NCI-H460 (cell line): ENCODE measurements at regions not wholly inside any gene's neighbourhood (a gene's known extent, or its start where the extent isn't known, plus 50 kb on each side); places are given as distances from the start of the nearest gene placed in this dataset.
"Not testable (repeated sequence)": the region's sequence is repeated elsewhere in the genome, so short reads cannot be mapped to it uniquely, and the experiment has no call there.

Experiments
- DNase-seq: peaks from one replicate; pipeline ENCODE4 v3.0.0-alpha.2; 2016; ENCODE audit warnings: low read depth; ENCODE audit errors: extremely low read depth

DNA sequence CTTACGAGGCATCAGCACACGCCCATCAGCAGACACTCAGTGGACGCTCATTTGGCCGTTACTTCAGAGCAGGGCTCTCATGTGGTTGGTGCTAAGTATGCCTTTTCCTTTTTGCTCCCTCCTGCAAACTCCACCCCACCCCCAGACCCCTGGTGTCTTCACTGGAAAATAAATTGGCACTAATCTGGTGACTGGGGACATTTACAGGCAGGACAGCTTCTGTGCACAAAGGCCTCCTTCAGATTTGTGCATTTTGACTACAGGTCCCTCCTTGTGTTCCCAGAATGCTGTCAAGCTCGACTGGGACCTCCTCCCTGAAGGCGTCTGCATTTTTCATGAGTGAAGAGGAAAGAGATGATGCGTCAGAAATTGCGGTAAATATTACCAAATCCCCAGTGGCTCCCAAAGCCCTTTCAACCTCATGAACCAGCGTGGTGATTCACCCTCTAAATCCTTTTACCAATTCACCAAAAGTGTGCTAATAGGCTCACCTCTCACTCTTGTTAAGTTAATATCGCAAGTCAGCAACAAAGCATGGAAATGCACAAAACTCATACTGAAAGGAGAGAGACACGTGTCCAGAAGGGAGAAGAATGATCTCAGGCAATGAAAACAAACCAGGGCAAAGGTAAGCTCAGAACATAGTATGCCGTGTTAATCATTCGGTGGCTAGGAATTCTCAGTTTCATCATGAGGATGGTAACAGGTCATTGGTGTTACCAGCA, 119.0 kb downstream of the NKX6-1 start:
- DNase-seq, result peak; percentile 52

DNA sequence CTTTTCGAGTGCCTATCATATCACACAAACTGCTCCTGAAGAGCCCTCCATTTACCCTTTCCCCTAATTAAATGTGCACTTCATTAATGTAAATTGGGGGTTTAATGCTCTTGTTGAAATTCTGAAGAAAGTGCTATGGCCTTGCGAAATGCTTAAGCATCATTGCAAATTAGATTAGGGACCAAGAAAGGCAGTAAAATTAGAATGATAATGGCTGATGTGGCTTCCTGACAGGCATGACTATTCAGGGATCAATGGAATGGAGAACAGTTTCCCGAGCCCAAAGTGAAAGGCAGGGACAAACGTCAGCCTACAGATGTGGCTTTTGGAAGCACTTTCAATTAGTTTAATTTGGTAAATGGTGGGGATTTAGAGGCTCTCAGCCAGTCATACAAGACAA, 120.1 kb downstream of the NKX6-1 start:
- no peak for DNase-seq

DNA sequence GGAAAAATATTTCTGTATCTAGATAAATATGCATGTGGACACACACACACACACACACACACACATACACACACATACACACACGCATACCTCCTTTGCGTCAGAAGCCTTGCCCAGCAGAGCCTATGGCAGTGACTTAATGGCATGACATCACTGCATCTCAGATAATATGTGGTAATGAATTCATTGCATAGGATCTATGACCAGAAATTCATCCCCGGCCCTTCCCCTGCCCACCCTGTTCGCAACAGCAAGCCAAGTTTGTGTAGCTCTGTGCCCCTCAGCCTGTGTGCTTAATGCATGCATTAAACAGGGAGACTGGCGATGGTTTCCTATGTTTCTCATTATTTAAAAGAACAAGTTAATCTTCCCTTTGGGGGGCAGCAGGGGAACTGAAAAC, 120.7 kb downstream of the NKX6-1 start:
- DNase-seq, result no peak

DNA sequence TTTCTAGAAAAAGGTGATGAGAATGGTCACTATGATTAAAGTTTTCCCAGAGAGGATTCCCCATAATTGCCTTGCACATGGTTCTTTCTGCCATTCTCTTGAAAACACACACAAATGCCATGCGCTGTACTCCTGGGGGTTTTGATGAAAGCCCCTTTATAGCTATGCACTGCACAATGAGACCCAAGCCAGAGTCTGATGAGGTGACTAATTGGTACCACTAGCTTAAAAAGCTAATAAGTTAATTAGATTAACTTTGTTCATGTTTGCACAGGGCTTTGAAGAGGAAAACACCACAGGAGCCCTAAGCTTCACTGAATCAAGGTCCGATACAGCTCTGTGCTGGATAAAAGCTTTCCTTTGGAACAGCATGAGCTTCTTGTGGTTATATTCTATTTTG, 132.2 kb downstream of the NKX6-1 start:
- no peak for DNase-seq

DNA sequence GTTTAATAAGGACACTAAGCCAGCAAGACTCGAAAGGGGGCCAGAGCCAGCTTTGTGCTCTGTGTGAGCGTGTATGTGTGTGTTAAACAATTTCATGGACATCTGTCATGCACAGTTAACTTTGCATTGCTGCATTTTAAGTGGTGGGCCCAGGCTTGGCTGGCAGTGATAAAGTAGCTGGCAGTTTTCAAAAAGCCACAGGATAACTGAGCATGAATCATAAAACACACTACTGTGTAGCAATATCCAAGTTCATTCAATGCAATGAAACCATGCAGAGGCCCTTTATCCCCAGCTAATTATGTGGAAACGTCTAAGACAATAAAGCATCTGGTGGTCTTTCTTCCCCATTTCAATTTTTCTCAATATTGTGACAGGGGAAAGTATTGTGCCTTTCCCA, 132.9 kb downstream of the NKX6-1 start:
- no peak for DNase-seq

DNA sequence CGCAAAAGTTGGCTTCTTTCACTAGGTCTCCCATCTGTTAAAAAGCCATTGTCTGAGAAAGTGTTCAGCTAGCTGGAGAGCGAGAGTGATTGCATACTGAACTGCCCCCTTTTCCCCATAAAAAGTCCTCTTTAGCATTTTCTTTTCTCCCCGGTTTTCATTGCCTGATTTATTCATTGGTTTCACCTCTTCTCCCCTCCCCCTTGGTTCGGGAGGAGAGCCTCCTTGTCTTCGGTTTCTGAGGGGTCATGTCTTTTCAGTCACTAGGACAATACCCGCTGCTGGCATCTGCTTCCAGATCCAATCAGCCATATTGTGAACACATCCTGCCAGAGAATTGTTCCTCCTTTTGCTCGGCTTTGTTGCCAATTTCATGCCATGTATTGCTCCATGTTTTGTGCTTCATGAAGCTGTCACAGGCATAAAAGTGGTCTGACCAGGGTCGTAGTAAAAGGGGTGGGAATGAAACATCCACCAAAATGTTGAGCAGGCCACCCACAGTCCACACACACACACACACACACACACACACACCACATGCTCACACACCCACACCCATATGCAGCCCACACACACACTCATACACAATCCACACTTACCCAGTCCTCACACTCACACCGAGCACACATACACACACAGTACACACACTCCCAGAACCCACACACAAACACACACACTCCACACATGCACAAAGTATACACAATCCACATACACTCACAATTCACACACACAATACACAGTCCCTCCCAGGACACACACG, 136.0 kb downstream of the NKX6-1 start:
- no peak for DNase-seq

DNA sequence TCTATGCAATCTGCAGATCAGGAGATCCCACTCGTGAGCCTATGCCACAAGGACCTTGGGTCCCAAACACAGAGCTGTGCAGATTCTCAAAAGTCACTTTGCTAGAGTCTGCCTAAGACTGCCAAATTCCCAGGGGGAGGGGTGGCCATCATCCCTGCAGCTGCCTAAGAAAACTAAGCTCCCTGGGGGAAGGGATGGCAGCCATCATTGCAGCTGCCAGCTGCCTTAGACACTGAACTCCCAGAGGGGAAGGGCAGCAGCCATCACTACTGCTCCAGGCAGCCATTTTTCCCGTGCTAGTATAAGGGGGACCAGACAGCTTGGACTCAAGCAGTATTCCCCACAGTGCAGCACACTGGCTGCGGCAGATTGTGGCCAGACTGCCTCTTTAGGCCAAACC, 156.9 kb downstream of the NKX6-1 start:
- DNase-seq, result no peak

DNA sequence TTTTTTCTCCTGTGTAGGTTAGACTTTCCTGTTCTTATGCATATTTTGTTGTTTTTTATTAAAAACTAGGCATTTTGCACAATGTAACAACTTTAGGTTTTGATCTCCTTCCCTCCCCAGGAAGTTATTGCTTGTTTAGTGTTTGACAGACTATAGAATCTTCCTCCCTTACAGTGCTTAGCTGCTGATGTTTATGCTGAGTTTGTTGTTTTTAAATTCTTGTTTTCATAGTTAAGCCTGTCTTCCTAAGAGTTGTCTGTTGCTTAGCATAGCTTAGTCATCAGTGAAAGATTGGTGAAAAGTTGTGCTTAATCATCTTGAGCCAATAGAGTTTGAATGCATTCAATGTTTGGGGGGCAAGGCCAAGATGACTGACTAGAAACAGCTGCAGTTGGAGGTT, 157.5 kb downstream of the NKX6-1 start:
- no peak for DNase-seq

DNA sequence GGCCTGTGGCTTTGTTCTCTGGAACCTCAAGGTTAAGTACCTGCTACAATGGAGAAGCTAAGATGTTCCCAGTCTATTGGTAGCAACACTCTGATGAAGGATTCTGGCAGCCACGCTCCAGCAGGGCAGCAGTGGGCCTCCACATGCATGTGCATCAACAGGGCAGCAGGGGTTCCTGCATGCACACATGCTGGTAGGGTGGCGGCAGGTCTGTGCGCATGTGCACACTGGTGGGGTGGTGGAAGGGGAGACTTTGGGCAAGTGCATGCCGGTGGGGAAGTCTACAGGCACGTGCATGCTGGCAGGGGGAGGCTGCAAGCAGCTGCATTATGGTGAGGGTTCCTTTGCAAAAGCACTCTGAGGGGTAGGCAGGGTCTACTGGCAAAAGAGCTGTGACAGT, 160.7 kb downstream of the NKX6-1 start:
- no peak for DNase-seq

DNA sequence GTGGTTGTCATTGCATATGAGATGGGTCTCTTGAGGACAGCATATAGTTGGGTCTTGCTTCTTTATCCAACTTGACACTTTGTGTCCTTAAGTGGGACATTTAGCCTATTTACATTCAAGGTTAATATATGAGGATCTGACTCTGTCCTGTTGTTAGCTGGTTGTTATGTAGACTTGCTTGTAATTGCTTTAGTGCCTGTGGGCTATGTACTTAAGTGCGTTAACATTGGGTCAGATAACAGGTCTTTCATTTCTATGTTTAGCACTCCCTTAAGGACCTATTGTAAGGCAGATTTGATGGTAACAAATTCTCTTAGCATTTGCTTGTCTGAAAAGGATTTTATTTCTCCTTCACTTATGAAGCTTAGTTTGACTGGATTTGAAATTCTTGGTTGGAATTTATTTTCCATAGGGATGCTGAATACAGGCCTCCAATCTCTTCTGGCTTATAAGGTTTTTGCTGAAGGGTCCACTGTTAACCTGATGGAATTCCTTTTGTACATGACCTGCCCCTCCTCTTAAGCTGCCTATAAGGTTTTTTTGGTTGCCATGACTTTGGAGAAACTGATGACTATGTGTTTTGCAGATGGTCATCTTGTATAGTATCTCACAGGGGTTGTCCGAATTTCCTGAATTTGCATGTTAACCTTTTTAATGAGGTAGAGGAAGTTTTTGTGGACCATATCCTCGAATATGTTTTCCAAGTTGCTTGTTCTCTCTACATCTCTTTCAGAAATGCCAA, 162.0 kb downstream of the NKX6-1 start:
- DNase-seq, result no peak

DNA sequence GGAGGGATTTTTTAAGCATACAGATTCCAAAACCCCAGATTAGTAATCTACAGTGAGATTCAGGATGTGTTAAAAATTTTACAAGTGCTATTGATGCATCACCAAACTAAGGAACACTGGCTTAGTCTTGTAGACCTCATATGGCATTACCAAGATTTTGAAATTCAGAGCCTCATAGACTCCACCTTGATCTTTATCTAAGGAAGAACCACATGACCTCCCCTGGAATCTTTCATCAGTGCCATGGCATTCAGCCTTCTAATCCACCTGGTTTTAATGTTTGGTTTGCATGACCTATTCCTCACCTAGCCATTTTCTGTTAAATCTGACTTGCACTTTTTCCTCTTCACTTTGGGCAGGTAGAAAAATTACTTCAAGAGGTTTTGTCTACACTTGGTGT, 171.6 kb downstream of the NKX6-1 start:
- DNase-seq, result no peak

DNA sequence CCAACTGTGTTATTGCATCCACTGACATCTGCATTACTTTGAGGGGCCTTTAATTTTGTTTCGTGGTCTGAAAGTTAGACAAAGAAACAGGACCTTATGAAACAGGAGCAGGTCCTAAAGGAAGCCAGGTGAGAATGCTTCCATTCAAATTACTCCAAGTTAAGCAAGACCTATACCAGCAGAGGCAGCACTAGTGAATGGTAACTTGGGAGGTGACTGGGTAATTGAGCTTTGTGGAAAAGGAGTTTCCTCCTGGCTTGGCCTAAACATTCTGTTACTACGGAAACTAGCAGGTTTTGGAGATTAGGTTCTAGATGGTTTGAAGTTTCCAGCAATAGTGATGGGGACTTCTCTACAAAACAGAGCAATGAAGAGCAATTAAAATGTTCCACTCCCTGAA, 173.5 kb downstream of the NKX6-1 start:
- no peak for DNase-seq

DNA sequence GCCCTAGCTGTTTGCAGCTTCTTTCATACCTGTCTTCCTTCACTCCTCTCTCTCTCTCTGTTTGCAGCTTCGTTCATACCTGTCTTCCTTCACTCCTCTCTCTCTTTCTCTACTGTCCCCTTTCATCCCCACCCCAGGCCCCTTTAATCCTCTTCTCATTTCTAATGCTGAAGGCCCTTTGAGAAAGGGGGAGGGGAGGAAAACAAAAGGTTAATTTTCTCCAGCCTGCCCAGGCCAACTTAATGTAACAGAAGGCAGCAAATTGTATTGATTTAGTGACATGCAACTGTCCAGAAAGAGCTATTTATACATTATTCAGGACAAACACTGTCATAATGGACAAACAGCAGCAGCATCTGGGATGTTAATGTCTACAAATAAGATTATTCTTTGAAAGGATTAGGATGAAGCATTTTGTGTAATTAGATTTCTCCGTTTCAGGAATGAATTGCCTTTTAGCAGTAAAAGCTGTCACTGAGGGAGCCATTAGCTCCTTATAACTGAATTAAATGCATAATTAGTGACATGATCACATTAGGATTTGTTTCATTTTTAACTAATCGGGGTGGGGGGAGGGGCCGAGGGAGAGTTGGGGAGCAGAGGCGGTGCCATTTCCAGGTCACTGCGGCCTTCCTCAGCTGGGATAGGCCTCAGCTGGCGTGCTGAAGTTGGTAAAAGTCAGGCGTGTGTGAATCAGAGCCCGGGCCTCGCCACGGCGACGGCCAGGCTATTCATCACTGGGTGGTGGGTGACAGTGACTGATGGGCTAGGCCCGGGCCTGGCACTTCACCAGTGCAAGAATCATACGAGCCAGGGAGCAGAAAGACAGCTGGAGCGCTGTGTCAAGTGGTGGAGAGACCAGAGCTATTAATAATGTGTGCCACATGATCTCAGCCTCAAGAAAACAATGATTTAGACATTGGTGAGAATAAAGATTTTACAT, 174.5 kb downstream of the NKX6-1 start:
- no peak for DNase-seq

DNA sequence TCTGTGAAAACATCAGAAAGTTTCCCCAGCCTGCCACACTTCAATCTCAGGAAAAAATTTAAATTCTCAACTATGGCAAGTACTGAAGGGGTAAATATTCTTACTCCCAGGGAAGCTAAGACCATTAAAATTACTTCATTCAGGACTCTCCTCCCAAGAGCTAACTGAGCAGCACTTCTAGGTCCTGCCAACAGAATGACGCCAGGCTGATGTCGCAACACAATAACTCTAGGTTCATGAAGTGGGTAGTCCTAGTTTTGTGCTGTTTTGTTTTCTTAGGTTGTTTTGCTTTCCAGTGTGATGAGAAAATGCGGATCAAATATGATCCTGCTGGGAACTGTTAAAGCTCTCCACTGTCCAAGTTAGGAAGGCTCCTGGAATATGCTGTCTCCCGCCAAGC, 180.0 kb downstream of the NKX6-1 start:
- DNase-seq, result peak; percentile 68

DNA sequence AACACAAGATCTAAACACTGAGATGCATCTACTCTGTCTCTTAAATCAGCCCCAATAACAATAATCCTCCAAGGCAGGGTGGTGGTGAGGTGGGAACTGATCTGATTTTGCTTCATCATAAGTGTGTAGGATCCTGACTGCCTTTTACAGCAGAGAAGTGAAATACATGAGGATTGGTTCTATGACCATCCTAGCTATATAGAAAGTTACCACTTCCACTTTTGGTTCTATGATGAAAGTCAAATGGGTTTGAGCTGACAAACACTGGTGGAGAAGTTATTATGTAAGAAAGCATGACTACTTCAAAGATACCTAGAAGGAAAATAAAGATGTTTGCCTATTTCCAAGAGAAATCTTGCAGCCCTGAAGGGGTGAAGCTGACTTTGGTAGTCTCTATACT, 181.6 kb downstream of the NKX6-1 start:
- DNase-seq, result no peak

DNA sequence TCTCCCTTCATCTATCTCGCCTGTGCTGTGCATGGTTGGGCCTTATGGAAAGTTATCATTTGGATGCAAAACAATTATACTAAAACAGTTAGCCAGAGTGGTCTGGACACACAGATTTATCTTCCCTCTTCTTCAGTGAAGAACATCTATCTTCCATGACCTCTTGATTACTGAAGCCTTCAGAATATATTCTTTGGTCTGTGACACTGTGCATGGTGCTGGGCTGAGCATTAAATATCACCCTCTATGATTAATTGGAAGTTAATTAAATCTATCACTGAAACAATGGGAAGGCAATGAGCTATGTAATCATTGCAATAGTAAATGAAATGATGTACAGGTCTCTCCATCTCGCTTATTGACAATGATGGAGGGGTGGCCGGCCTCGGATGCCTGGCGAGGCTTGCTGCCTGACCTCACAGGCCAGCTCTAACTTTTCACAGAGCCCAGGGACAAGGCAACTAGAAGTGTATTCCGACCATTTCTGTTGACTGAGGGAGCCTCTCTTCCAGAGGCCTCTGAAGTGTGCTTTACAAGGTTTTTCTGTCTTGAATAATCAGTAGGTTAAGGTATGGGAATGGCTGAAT, 186.6 kb downstream of the NKX6-1 start:
- DNase-seq, result no peak

DNA sequence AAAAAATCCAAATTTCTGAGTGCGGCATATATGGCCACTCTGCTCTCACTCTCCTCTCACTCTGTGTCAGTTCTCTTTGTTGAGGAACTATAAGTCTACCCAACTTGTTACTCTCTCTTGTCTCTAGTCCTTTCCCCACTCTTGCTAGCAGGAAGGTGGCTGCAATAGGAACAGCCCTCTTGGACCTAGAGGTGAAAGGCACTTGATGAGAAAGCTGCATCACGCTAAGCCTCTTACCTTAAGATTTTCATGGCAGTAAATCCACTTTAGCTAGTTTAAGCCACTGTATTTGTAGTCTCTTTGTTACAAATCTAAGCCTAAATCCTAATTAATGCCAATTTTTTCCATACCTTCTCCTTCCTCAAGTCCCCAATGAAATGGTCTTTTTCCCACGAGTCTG, 189.9 kb downstream of the NKX6-1 start:
- DNase-seq, result no peak

DNA sequence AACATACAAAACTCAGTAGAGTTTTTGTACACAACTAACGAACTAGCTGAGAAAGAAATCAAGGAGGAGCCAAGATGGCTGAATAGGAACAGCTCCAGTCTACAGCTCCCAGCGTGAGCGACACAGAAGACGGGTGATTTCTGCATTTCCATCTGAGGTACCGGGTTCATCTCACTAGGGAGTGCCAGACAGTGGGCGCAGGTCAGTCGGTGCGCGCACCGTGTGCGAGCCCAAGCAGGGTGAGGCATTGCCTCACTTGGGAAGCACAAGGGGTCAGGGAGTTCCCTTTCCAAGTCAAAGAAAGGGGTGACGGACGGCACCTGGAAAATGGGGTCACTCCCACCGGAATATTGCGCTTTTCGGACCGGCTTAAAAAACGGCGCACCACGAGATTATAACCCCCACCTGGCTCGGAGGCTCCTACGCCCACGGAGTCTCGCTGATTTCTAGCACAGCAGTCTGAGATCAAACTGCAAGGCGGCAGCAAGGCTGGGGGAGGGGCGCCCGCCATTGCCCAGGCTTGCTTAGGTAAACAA, 200.3 kb downstream of the NKX6-1 start:
- not testable (repeated sequence) for DNase-seq

DNA sequence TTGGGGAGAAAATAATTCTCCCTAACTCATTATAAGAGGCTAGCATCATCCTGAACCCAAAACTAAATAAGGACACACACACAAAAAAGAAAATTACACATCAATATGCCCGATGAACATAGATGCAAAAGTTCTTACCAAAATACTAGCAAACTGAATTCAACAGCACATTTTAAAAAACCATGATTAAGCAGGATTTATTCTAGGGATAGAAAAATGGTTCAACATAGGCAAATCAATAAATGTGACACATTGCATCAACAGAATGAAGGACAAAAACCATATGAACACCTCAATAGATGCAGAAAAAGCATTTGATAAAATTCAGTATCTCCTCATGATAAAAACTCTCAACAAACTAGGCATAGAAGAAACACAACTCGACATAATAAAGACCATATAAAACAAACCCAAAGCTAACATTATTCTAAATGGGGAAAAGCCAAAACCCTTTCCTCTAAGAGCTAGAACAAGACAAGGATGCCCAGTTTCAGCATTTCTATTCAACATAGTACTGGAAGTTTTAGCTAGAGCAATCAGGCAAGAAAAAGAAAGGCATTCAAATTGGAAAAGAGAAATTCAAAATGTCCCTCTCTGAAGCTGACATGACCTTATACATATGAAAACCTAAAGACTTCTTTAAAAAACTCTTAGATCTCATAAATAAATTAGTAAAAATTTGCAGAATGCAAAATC, 200.9 kb downstream of the NKX6-1 start:
- no peak for DNase-seq
